ENCODE measurements at regions not wholly inside any gene's neighbourhood (a gene's known extent, or its start where the extent isn't known, plus 50 kb on each side); places are given as distances from the start of the nearest gene placed in this dataset.

GRCh38 chr15:70342554-70343548 lies 245.1 kb upstream of the TLE3 start:
- intact Hi-C loops (cut with DNase I) = no loop called here
- Histone ChIP-seq H3K9me3 (no peaks in the 10 kb centered on the region), H3K4me1 (peaks cover 9 to 15% of the 10 kb centered on the region in 2 donors), H3K27ac (no peak overlapping the region), H3K4me3 (no peak overlapping the region), H3K27me3 (no peaks in the 10 kb centered on the region), H3K36me3 (no peaks in the 10 kb centered on the region)
- ATAC-seq (no peak), DNase-seq (no peak)
- TF ChIP-seq CTCF (IDR thresholded peaks at IDR 0.05) = no peak

GRCh38 chr15:70342141-70342540 lies 244.4 kb upstream of the TLE3 start:
- TF ChIP-seq CTCF (IDR thresholded peaks at IDR 0.05) = no peak
- no peak for ATAC-seq
- no peak overlapping the region for H3K4me3 ChIP-seq
- no peak for DNase-seq
- no peak overlapping the region for H3K27ac ChIP-seq
- H3K27me3 ChIP-seq = no peaks in the 10 kb centered on the region
- peaks cover 9 to 15% of the 10 kb centered on the region in 2 donors for H3K4me1 ChIP-seq
- H3K9me3 ChIP-seq = no peaks in the 10 kb centered on the region
- H3K36me3 ChIP-seq = no peaks in the 10 kb centered on the region
- intact Hi-C loops (cut with DNase I) = no loop called here

GRCh38 chr15:70341566-70341965 lies 243.8 kb upstream of the TLE3 start:
- no peaks in the 10 kb centered on the region for H3K9me3 ChIP-seq
- peaks cover 9 to 15% of the 10 kb centered on the region in 2 donors for H3K4me1 ChIP-seq
- no peak for ATAC-seq
- intact Hi-C loops (cut with DNase I) = no loop called here
- no peak overlapping the region for H3K27ac ChIP-seq
- no peak for DNase-seq
- H3K4me3 ChIP-seq = no peak overlapping the region
- H3K36me3 ChIP-seq = no peaks in the 10 kb centered on the region
- no peaks in the 10 kb centered on the region for H3K27me3 ChIP-seq
- TF ChIP-seq CTCF (IDR thresholded peaks at IDR 0.05) = no peak

GRCh38 chr15:70340494-70340870 lies 242.8 kb upstream of the TLE3 start:
- H3K4me3 ChIP-seq = no peak overlapping the region
- ATAC-seq (no peak), DNase-seq (no peak)
- intact Hi-C loops (cut with DNase I) = no loop called here
- H3K36me3 ChIP-seq = no peaks in the 10 kb centered on the region
- no peaks in the 10 kb centered on the region for H3K27me3 ChIP-seq
- no peaks in the 10 kb centered on the region for H3K9me3 ChIP-seq
- peaks cover 9 to 15% of the 10 kb centered on the region in 2 donors for H3K4me1 ChIP-seq
- peak overlapping the region in 1 of 2 donors; percentile 41 for H3K27ac ChIP-seq
- TF ChIP-seq CTCF (IDR thresholded peaks at IDR 0.05) = no peak
